HEK293T (cell line): ENCODE measurements at regions not wholly inside any gene's neighbourhood (a gene's known extent, or its start where the extent isn't known, plus 50 kb on each side); places are given as distances from the start of the nearest gene placed in this dataset.

Experiments
- ELF4 ChIP-seq: fragments of 450-650 bp; IDR thresholded peaks from 2 replicates; pipeline ENCODE4 v1.6.1; 2017; ENCODE audit warnings: antibody characterized with exemption
- FOXK2 ChIP-seq: fragments of 450-650 bp; IDR thresholded peaks from 2 replicates; pipeline ENCODE4 v1.6.1; 2016; ENCODE audit warnings: mild to moderate bottlenecking
- FOXM1 ChIP-seq: fragments of 450-650 bp; IDR thresholded peaks from 2 replicates; pipeline ENCODE4 v1.6.1; 2017; ENCODE audit warnings: mild to moderate bottlenecking, borderline replicate concordance
- HDGF ChIP-seq: fragments of 450-650 bp; IDR thresholded peaks from 2 replicates; pipeline ENCODE4 v1.6.1; 2017; ENCODE audit warnings: antibody characterized with exemption, borderline replicate concordance
- TF ChIP-seq, protein P1 (sequence below): fragments of 450-650 bp; IDR thresholded peaks from 2 replicates; pipeline ENCODE4 v1.6.1; 2016

DNA sequence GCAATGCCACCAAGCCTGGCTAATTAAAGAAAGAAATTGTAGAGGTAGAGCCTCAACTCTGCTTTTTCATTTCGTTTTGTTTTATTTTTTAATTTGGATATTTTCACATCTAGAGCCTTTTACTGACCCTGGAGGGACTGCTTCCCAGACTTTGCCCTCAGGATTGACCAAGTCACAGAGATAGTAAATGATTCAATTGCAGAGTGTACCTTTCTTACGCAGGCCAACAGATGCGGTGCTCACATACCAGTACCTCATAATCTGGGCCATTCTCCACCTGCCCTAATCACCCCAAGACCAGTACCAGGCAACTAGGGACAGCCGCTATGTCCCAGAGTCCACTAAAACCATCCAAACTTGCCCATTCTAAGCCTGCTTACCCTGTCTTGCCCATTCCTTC is 110.8 kb downstream of the DDX1 start:
- TF ChIP-seq ELF4, result no peak
- TF ChIP-seq FOXK2, result no peak
- no peak for TF ChIP-seq HDGF
- TF ChIP-seq, protein P1, sequence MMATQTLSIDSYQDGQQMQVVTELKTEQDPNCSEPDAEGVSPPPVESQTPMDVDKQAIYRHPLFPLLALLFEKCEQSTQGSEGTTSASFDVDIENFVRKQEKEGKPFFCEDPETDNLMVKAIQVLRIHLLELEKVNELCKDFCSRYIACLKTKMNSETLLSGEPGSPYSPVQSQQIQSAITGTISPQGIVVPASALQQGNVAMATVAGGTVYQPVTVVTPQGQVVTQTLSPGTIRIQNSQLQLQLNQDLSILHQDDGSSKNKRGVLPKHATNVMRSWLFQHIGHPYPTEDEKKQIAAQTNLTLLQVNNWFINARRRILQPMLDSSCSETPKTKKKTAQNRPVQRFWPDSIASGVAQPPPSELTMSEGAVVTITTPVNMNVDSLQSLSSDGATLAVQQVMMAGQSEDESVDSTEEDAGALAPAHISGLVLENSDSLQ, result no peak
- no peak for TF ChIP-seq FOXM1
